MCF 10A (cell line): ENCODE measurements at regions not wholly inside any gene's neighbourhood (a gene's known extent, or its start where the extent isn't known, plus 50 kb on each side); places are given as distances from the start of the nearest gene placed in this dataset.

ENCODE experiments used
- BruUV-seq: library from RNA; stranded (reverse); fragments of 400-500 nt; replicated peaks from 2 replicates; lab custom pipeline; 2021; lab: Mats Ljungman, UMichigan
- CTCF ChIA-PET: fragments of 300-600 bp; sonication (Branson Sonifier 250); formaldehyde crosslinking; extraction: SDS; loops from one replicate; lab custom pipeline; 2021; ENCODE audit warnings: antibody characterized with exemption, inconsistent platforms; lab: Yijun Ruan, JAX
- POLR2A ChIA-PET: fragments of 300-600, 350-650 bp; sonication (Branson Sonifier 250); formaldehyde crosslinking; extraction: SDS; loops from one replicate; lab custom pipeline; 2020; ENCODE audit warnings: antibody characterized with exemption, inconsistent platforms; lab: Yijun Ruan, JAX
- DNase-seq: peaks from one replicate; pipeline ENCODE4 v3.0.0-alpha.2; 2018; ENCODE audit not compliant: unreplicated experiment
- H3K27ac Mint-ChIP-seq: one replicate; pipeline ENCODE4 v1.8.0; 2022; ENCODE audit warnings: mild to moderate bottlenecking, low read depth, mixed read lengths; ENCODE audit not compliant: unreplicated experiment
- H3K27me3 Mint-ChIP-seq: one replicate; pipeline ENCODE4 v1.8.0; 2022; ENCODE audit warnings: mixed read lengths; ENCODE audit not compliant: insufficient read depth, unreplicated experiment
- H3K36me3 Mint-ChIP-seq: one replicate; pipeline ENCODE4 v1.8.0; 2022; ENCODE audit warnings: mild to moderate bottlenecking, moderate library complexity, mixed read lengths; ENCODE audit not compliant: insufficient read depth, unreplicated experiment
- H3K4me1 Mint-ChIP-seq: one replicate; pipeline ENCODE4 v1.8.0; 2022; ENCODE audit warnings: mixed read lengths; ENCODE audit not compliant: insufficient read depth, unreplicated experiment
- H3K4me3 Mint-ChIP-seq: one replicate; pipeline ENCODE4 v1.8.0; 2022; ENCODE audit warnings: mild to moderate bottlenecking, moderate library complexity, mixed read lengths; ENCODE audit not compliant: unreplicated experiment
- H3K9me3 Mint-ChIP-seq: one replicate; pipeline ENCODE4 v1.8.0; 2022; ENCODE audit warnings: mixed read lengths; ENCODE audit not compliant: unreplicated experiment
- intact Hi-C: fragments of 100-400 bp; cut with micrococcal nuclease; formaldehyde crosslinking; loops from 2 replicates; pipeline ENCODE4 v1.14.1; 2022
- TF ChIP-seq, protein P1 (sequence below): fragments of 200-600 bp; IDR thresholded peaks from one replicate; pipeline ENCODE4 v1.8.0; 2022; ENCODE audit warnings: antibody characterized with exemption, mild to moderate bottlenecking; ENCODE audit not compliant: unreplicated experiment

DNA sequence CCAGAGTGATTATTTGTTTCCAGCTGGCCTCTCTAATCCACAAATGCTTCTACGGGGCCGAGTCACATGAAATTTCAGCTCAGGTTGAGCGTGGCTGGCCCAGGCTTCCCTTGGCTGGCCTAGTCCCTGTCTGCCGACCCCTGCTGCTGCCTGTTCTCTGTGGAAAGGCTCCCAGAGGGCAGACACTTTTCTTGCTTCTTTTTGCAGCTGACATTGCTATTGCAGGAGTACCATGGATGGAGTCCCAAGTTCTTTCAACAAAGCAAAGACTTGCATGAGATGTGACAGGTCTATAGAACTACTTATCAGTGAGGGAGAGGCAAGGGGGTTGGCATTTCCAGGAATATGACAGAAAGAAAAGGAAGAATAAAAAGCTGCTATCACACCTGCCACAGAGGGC, 287.4 kb upstream of the ARRDC3 start:
- ChIA-PET POLR2A (no interaction called here), CTCF (no interaction called here)
- Mint-ChIP-seq H3K27ac (no peak overlapping the region), H3K9me3 (no peaks in the 10 kb centered on the region), H3K36me3 (no peaks in the 10 kb centered on the region), H3K27me3 (peaks cover 70% of the 10 kb centered on the region), H3K4me3 (no peak overlapping the region), H3K4me1 (no peaks in the 10 kb centered on the region)
- DNase-seq = no peak
- intact Hi-C loops = no loop called here
- BruUV-seq = no TSS peak
- TF ChIP-seq, protein P1, sequence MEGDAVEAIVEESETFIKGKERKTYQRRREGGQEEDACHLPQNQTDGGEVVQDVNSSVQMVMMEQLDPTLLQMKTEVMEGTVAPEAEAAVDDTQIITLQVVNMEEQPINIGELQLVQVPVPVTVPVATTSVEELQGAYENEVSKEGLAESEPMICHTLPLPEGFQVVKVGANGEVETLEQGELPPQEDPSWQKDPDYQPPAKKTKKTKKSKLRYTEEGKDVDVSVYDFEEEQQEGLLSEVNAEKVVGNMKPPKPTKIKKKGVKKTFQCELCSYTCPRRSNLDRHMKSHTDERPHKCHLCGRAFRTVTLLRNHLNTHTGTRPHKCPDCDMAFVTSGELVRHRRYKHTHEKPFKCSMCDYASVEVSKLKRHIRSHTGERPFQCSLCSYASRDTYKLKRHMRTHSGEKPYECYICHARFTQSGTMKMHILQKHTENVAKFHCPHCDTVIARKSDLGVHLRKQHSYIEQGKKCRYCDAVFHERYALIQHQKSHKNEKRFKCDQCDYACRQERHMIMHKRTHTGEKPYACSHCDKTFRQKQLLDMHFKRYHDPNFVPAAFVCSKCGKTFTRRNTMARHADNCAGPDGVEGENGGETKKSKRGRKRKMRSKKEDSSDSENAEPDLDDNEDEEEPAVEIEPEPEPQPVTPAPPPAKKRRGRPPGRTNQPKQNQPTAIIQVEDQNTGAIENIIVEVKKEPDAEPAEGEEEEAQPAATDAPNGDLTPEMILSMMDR = no peak

DNA sequence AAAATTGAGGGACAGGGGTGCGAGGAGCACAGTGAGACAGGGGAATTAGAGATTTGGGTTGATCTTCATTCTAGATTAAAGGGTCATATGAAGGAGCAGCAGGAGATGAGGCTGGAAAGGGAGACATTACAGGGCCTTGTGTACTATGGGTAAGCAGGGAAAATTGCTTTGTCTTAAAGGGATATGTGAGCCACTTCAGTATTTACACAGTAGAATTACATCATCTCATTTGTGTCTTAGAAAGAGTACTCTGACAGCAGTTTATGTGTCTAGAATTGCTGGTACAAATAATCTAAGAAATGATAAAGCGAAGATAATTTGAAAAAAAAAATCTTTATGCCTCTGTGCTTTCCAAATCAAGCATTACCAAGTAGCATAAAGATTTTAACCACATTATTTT, 287.0 kb upstream of the ARRDC3 start:
- BruUV-seq = no TSS peak
- no peaks in the 10 kb centered on the region for H3K36me3 Mint-ChIP-seq

DNA sequence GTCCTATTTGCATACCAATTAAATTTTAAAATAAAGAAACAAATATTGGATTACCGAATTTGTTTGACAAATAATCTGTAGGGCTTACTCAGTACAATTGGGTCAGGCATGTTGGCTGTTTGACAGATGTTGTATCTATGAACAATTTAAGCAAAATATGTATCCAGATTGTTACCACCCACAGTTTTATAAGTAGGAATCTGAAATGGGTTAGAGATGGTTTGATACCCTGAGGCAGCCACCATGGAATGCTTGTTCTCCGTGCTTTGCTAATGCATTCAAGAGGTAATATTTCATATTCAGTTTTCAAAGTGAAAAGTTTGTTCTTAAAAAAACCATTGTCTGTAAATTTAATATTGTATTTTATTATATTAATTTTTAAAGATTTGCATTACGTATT, 285.1 kb upstream of the ARRDC3 start:
- Mint-ChIP-seq H3K4me3 (no peak overlapping the region), H3K9me3 (no peaks in the 10 kb centered on the region), H3K27ac (no peak overlapping the region), H3K27me3 (peaks cover 67% of the 10 kb centered on the region), H3K36me3 (no peaks in the 10 kb centered on the region), H3K4me1 (no peaks in the 10 kb centered on the region)
- POLR2A ChIA-PET = no interaction called here
- CTCF ChIA-PET = no interaction called here
- DNase-seq = no peak
- intact Hi-C loops = no loop called here
- TF ChIP-seq, protein P1 = no peak
- no TSS peak for BruUV-seq

More for the DNA sequence above, 287.0 kb upstream of the ARRDC3 start:
- no peaks in the 10 kb centered on the region for H3K9me3 Mint-ChIP-seq
- TF ChIP-seq, protein P1 = no peak
- CTCF ChIA-PET = no interaction called here
- no peak for DNase-seq
- no peak overlapping the region for H3K27ac Mint-ChIP-seq
- no peaks in the 10 kb centered on the region for H3K4me1 Mint-ChIP-seq
- H3K4me3 Mint-ChIP-seq = no peak overlapping the region
- POLR2A ChIA-PET = no interaction called here
- intact Hi-C loops = no loop called here
- H3K27me3 Mint-ChIP-seq = peaks cover 72% of the 10 kb centered on the region

DNA sequence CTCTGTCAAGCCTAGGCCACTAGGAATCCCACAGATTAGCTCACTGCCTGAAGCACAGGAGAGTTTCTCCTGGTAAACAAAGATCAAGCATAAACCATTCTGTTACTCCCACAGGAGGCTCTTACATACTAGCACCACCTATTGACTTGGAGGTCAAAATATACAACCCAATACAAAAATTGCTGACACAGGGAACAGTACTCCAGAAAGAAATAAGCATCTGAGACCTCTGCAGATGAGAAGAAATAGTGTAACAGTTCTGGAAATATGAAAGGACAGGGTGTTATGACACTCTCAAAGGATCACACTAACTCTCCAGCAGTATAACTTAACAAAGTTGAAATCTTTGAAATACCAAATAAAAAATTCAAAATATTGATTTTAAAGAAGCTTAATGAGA, 269.6 kb upstream of the ARRDC3 start:
- no peaks in the 10 kb centered on the region for H3K36me3 Mint-ChIP-seq
- no peak overlapping the region for H3K4me3 Mint-ChIP-seq
- TF ChIP-seq, protein P1 = no peak
- no peaks in the 10 kb centered on the region for H3K4me1 Mint-ChIP-seq
- peaks cover 14% of the 10 kb centered on the region for H3K27me3 Mint-ChIP-seq
- H3K27ac Mint-ChIP-seq = no peak overlapping the region
- no peak for DNase-seq
- BruUV-seq = no TSS peak
- ChIA-PET CTCF (interaction anchor here (0.6 to 2.7 kb wide), 3 partner anchors 10 to 640 kb away, joined by 3 to 19 read pairs (median 3); no protein-coding TSS in a partner anchor), POLR2A (no interaction called here)
- intact Hi-C loops = no loop called here
- H3K9me3 Mint-ChIP-seq = peaks cover 7% of the 10 kb centered on the region
